RKO (cell line): ENCODE measurements at regions not wholly inside any gene's neighbourhood (a gene's known extent, or its start where the extent isn't known, plus 50 kb on each side); places are given as distances from the start of the nearest gene placed in this dataset.

Source experiments
- DNase-seq: peaks from one replicate; pipeline ENCODE4 v3.0.0-alpha.2; 2016; ENCODE audit warnings: low spot score

GRCh38 chr1:220356981-220357850 lies 85.0 kb upstream of the RAB3GAP2 start:
- no peak for DNase-seq

- no peak for DNase-seq
These were observed 81.2 kb upstream of the RAB3GAP2 start for GRCh38 chr1:220353229-220354012.

- no peak for DNase-seq
These were observed 76.0 kb upstream of the RAB3GAP2 start for GRCh38 chr1:220348211-220348610.

GRCh38 chr1:220347654-220348175 lies 75.5 kb upstream of the RAB3GAP2 start:
- no peak for DNase-seq

- no peak for DNase-seq
These were observed 72.5 kb upstream of the RAB3GAP2 start for GRCh38 chr1:220344745-220345144.

GRCh38 chr1:220342853-220343252 lies 70.6 kb upstream of the RAB3GAP2 start:
- DNase-seq = peak; percentile 62

- no peak for DNase-seq
These were observed 68.9 kb upstream of the RAB3GAP2 start for GRCh38 chr1:220341126-220341525.

- no peak for DNase-seq
These were observed 67.3 kb upstream of the RAB3GAP2 start for GRCh38 chr1:220339581-220339980.

GRCh38 chr1:220338759-220339158 lies 66.5 kb upstream of the RAB3GAP2 start:
- DNase-seq = no peak

GRCh38 chr1:220336391-220337031 lies 64.3 kb upstream of the RAB3GAP2 start:
- no peak for DNase-seq

GRCh38 chr1:220335668-220336067 lies 63.4 kb upstream of the RAB3GAP2 start:
- no peak for DNase-seq

GRCh38 chr1:220331318-220331717 lies 59.1 kb upstream of the RAB3GAP2 start:
- no peak for DNase-seq

- DNase-seq = no peak
These were observed 58.0 kb upstream of the RAB3GAP2 start for GRCh38 chr1:220330265-220330664.

GRCh38 chr1:220327106-220327505 lies 54.9 kb upstream of the RAB3GAP2 start:
- no peak for DNase-seq

- peak; percentile 19 for DNase-seq
These were observed 54.3 kb upstream of the RAB3GAP2 start for GRCh38 chr1:220326578-220326977.

GRCh38 chr1:220325306-220325995 lies 53.2 kb upstream of the RAB3GAP2 start:
- no peak for DNase-seq

- DNase-seq = no peak
These were observed 51.5 kb upstream of the RAB3GAP2 start for GRCh38 chr1:220323717-220324116.

- DNase-seq = no peak
These were observed 50.3 kb upstream of the RAB3GAP2 start for GRCh38 chr1:220322570-220322969.
